ENCODE measurements at regions not wholly inside any gene's neighbourhood (a gene's known extent, or its start where the extent isn't known, plus 50 kb on each side); places are given as distances from the start of the nearest gene placed in this dataset.

DNA sequence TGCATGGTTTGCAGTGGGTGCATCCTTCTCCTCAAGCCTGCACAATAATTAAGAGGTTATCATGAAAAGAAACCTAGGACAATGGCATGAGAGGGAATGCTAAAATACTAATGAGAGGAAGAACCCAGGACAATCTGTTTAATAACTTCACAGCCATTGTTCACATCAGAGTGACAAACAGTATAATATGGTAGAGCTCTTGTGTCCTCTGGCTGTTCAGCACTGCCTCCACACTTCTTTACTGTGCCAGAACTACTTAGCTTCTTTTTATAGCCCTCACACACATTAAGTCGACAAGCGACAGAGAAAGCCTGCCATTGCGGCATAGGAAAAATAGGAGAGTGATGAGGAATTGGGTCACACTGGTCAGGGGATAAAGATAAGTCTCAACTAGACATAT, 65.0 kb upstream of the MEIS2 start:
- Histone ChIP-seq H3K27me3 (ENCODE audit: control insufficient read depth, insufficient read depth, low read length) (no peaks in the 10 kb centered on the region), H3K9me3 (replicated peaks; ENCODE audit: control insufficient read depth, low read depth, low read length) (no peaks in the 10 kb centered on the region), H3K36me3 (ENCODE audit: control insufficient read depth, insufficient read depth, low read length) (no peaks in the 10 kb centered on the region), H3K4me3 (ENCODE audit: low read length) (no peak overlapping the region), H3K27ac (ENCODE audit: low read length) (no peak overlapping the region), H3K4me1 (ENCODE audit: control insufficient read depth, insufficient read depth, low read length) (no peaks in the 10 kb centered on the region)
- WGBS (ENCODE audit: insufficient coverage), result no CpG with 5 or more reads among the region's 3 CpGs
- no peak for DNase-seq

DNA sequence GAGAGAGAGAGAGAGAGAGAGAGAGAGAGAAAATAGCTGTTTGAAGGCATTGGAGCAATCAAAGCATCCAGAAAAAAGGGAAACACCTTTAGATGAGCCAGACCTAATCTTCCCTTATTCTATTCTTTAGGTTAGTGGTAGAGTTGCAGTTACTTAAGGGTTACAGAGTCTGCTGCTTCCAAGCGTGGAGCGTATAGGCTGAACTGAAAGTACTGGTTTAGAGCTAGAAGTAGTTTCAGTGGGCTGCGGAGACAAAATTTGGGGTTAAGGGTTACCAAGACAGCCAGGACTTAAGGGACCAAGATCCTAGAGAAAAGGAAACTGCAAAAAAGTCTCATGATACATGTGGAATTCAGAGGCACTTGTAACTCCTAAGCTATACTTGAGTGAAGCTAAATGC, 66.1 kb upstream of the MEIS2 start:
- no peak for DNase-seq
- Histone ChIP-seq H3K4me3 (ENCODE audit: low read length) (no peak overlapping the region), H3K27ac (ENCODE audit: low read length) (no peak overlapping the region), H3K36me3 (ENCODE audit: control insufficient read depth, insufficient read depth, low read length) (no peaks in the 10 kb centered on the region), H3K27me3 (ENCODE audit: control insufficient read depth, insufficient read depth, low read length) (no peaks in the 10 kb centered on the region), H3K9me3 (replicated peaks; ENCODE audit: control insufficient read depth, low read depth, low read length) (no peaks in the 10 kb centered on the region), H3K4me1 (ENCODE audit: control insufficient read depth, insufficient read depth, low read length) (no peaks in the 10 kb centered on the region)
- WGBS (ENCODE audit: insufficient coverage), result 43% methylated on average over 3 of the region's 3 CpGs

DNA sequence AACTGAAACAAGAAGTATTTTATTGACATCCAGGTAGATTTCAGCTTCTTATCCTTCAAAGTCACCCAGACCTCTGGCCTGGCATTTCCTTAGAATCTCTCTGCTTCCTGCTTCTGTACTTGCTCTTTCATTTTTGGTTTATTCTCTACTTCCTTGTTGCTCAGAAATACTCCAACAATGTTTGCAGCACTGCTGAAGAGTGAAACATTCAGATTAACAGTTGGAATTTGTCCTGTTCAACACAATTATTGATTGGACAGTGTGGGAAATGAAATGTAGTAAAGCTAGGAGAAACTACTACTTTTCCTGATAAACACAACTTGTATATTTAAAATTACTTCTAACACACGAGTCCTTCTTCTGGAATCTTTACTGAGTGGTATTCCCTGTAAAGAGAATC, 81.0 kb upstream of the MEIS2 start:
- no CpG with 5 or more reads among the region's 1 CpG for WGBS (ENCODE audit: insufficient coverage)
- no peak for DNase-seq
- peaks cover 13% of the 10 kb centered on the region for H3K9me3 ChIP-seq (replicated peaks; ENCODE audit: control insufficient read depth, low read depth, low read length)
- H3K4me3 ChIP-seq (ENCODE audit: low read length), result no peak overlapping the region
- no peaks in the 10 kb centered on the region for H3K36me3 ChIP-seq (ENCODE audit: control insufficient read depth, insufficient read depth, low read length)
- H3K27ac ChIP-seq (ENCODE audit: low read length), result no peak overlapping the region
- H3K27me3 ChIP-seq (ENCODE audit: control insufficient read depth, insufficient read depth, low read length), result no peaks in the 10 kb centered on the region
- H3K4me1 ChIP-seq (ENCODE audit: control insufficient read depth, insufficient read depth, low read length), result no peaks in the 10 kb centered on the region

- Histone ChIP-seq H3K9me3 (replicated peaks; ENCODE audit: control insufficient read depth, low read depth, low read length) (no peaks in the 10 kb centered on the region), H3K36me3 (ENCODE audit: control insufficient read depth, insufficient read depth, low read length) (no peaks in the 10 kb centered on the region), H3K27ac (ENCODE audit: low read length) (no peak overlapping the region), H3K4me1 (ENCODE audit: control insufficient read depth, insufficient read depth, low read length) (no peaks in the 10 kb centered on the region), H3K4me3 (ENCODE audit: low read length) (no peak overlapping the region), H3K27me3 (ENCODE audit: control insufficient read depth, insufficient read depth, low read length) (no peaks in the 10 kb centered on the region)
- 63% methylated on average over 3 of the region's 5 CpGs for WGBS (ENCODE audit: insufficient coverage)
- DNase-seq, result no peak
These were observed 99.2 kb upstream of the MEIS2 start for GRCh38 chr15:37199545-37199944.

DNA sequence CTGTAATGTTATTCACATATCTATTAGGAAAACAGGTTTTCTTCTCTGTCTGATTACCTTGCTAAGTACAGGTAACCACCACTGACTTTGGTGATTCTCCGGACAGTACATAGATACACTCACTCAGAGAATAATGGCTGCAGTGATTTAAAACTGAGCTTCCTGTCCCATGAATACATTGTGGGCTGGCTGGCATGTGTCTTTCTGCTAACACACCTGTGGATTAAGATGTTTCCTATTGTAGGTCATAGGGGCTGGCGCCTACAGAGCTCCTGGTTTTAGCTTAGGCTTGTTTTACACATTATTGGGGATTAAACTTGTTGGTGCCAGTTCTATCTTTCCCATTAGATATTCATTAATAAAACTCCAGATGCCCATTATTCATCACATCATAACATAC, 102.7 kb upstream of the MEIS2 start:
- H3K27ac ChIP-seq (ENCODE audit: low read length), result no peak overlapping the region
- WGBS (ENCODE audit: insufficient coverage), result no CpG with 5 or more reads among the region's 2 CpGs
- H3K36me3 ChIP-seq (ENCODE audit: control insufficient read depth, insufficient read depth, low read length), result no peaks in the 10 kb centered on the region
- H3K9me3 ChIP-seq (replicated peaks; ENCODE audit: control insufficient read depth, low read depth, low read length), result no peaks in the 10 kb centered on the region
- H3K4me1 ChIP-seq (ENCODE audit: control insufficient read depth, insufficient read depth, low read length), result no peaks in the 10 kb centered on the region
- H3K27me3 ChIP-seq (ENCODE audit: control insufficient read depth, insufficient read depth, low read length), result no peaks in the 10 kb centered on the region
- DNase-seq, result no peak
- no peak overlapping the region for H3K4me3 ChIP-seq (ENCODE audit: low read length)

DNA sequence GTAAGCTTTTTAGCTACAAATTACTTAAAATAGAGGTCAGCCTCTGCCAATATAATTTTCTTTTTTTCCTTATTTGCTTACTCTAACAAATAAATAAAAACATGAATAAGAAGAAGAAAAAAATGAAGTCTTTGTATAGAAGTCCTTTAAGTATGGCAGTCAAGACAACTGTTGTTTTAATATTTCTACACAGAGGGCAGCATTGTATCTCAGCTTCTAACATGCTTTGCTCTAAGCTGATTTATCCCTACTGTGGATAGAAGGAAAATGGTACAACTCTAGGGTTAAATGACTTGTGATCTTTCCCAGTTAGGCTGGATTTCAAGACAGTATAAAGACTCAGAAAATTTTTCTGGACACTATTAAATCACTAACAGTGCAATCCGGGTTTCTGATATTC, 104.3 kb upstream of the MEIS2 start:
- Histone ChIP-seq H3K4me1 (ENCODE audit: control insufficient read depth, insufficient read depth, low read length) (no peaks in the 10 kb centered on the region), H3K4me3 (ENCODE audit: low read length) (no peak overlapping the region), H3K36me3 (ENCODE audit: control insufficient read depth, insufficient read depth, low read length) (no peaks in the 10 kb centered on the region), H3K27me3 (ENCODE audit: control insufficient read depth, insufficient read depth, low read length) (no peaks in the 10 kb centered on the region), H3K9me3 (replicated peaks; ENCODE audit: control insufficient read depth, low read depth, low read length) (no peaks in the 10 kb centered on the region), H3K27ac (ENCODE audit: low read length) (no peak overlapping the region)
- WGBS (ENCODE audit: insufficient coverage), result no CpG with 5 or more reads among the region's 1 CpG
- DNase-seq, result peak; percentile 1

- no CpG with 5 or more reads among the region's 2 CpGs for WGBS (ENCODE audit: insufficient coverage)
- no peak overlapping the region for H3K27ac ChIP-seq (ENCODE audit: low read length)
- no peaks in the 10 kb centered on the region for H3K4me1 ChIP-seq (ENCODE audit: control insufficient read depth, insufficient read depth, low read length)
- H3K4me3 ChIP-seq (ENCODE audit: low read length), result no peak overlapping the region
- no peaks in the 10 kb centered on the region for H3K27me3 ChIP-seq (ENCODE audit: control insufficient read depth, insufficient read depth, low read length)
- no peak for DNase-seq
- H3K9me3 ChIP-seq (replicated peaks; ENCODE audit: control insufficient read depth, low read depth, low read length), result no peaks in the 10 kb centered on the region
- no peaks in the 10 kb centered on the region for H3K36me3 ChIP-seq (ENCODE audit: control insufficient read depth, insufficient read depth, low read length)
These were observed 106.3 kb upstream of the MEIS2 start for GRCh38 chr15:37206690-37207089.

- no CpG with 5 or more reads among the region's 3 CpGs for WGBS (ENCODE audit: insufficient coverage)
- DNase-seq, result no peak
These were observed 108.0 kb upstream of the MEIS2 start for GRCh38 chr15:37208146-37209040.

GRCh38 chr15:37209041-37209363, 108.7 kb upstream of the MEIS2 start:
- Histone ChIP-seq H3K36me3 (ENCODE audit: control insufficient read depth, insufficient read depth, low read length) (no peaks in the 10 kb centered on the region), H3K27ac (ENCODE audit: low read length) (no peak overlapping the region), H3K4me3 (ENCODE audit: low read length) (no peak overlapping the region), H3K4me1 (ENCODE audit: control insufficient read depth, insufficient read depth, low read length) (no peaks in the 10 kb centered on the region), H3K9me3 (replicated peaks; ENCODE audit: control insufficient read depth, low read depth, low read length) (no peaks in the 10 kb centered on the region), H3K27me3 (ENCODE audit: control insufficient read depth, insufficient read depth, low read length) (no peaks in the 10 kb centered on the region)
- DNase-seq, result no peak
- WGBS (ENCODE audit: insufficient coverage), result no CpG with 5 or more reads among the region's 1 CpG

More at GRCh38 chr15:37208146-37209040, 108.0 kb upstream of the MEIS2 start:
- H3K9me3 ChIP-seq (replicated peaks; ENCODE audit: control insufficient read depth, low read depth, low read length), result no peaks in the 10 kb centered on the region
- no peak overlapping the region for H3K4me3 ChIP-seq (ENCODE audit: low read length)
- no peaks in the 10 kb centered on the region for H3K27me3 ChIP-seq (ENCODE audit: control insufficient read depth, insufficient read depth, low read length)
- H3K27ac ChIP-seq (ENCODE audit: low read length), result no peak overlapping the region
- H3K36me3 ChIP-seq (ENCODE audit: control insufficient read depth, insufficient read depth, low read length), result no peaks in the 10 kb centered on the region
- no peaks in the 10 kb centered on the region for H3K4me1 ChIP-seq (ENCODE audit: control insufficient read depth, insufficient read depth, low read length)

- DNase-seq, result no peak
- Histone ChIP-seq H3K4me3 (ENCODE audit: low read length) (no peak overlapping the region), H3K27me3 (ENCODE audit: control insufficient read depth, insufficient read depth, low read length) (no peaks in the 10 kb centered on the region), H3K36me3 (ENCODE audit: control insufficient read depth, insufficient read depth, low read length) (no peaks in the 10 kb centered on the region), H3K4me1 (ENCODE audit: control insufficient read depth, insufficient read depth, low read length) (no peaks in the 10 kb centered on the region), H3K27ac (ENCODE audit: low read length) (no peak overlapping the region), H3K9me3 (replicated peaks; ENCODE audit: control insufficient read depth, low read depth, low read length) (no peaks in the 10 kb centered on the region)
- WGBS (ENCODE audit: insufficient coverage), result 83% methylated on average over 1 of the region's 1 CpG
These were observed 117.2 kb upstream of the MEIS2 start for GRCh38 chr15:37217567-37217966.

Measured in muscle of leg (tissue), 3 donors.